Dedifferentiated amniotic fluid mesenchymal stem cell (primary cell): ENCODE measurements at regions not wholly inside any gene's neighbourhood (a gene's known extent, or its start where the extent isn't known, plus 50 kb on each side); places are given as distances from the start of the nearest gene placed in this dataset.

Source experiments
- DNase-seq: peaks from one replicate; pipeline ENCODE4 v3.0.0-alpha.2; 2016; ENCODE audit errors: extremely low spot score

- DNase-seq = no peak
These were observed 495.5 kb upstream of the CFAP20DC start for GRCh38 chr3:59545374-59545773.

DNA sequence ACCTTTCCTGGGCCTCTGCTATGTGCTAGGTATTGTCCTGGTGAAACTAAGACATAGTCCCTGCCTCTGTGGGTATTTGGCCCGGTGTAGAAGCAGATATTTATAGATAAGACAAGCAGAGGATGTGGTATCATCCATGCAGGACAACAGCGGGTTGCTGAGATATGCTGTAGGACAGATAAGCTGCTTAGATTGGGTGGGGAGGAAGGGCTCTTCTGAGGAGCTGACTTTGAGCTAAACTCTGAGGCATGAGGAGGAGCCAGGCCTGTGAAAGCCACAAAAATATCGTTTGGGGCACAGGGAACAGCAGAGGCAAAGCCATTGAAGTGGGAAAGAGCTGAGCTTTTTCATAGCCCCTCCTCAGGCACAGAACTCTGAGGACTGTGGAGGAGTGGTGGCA lies 492.5 kb upstream of the CFAP20DC start:
- no peak for DNase-seq

DNA sequence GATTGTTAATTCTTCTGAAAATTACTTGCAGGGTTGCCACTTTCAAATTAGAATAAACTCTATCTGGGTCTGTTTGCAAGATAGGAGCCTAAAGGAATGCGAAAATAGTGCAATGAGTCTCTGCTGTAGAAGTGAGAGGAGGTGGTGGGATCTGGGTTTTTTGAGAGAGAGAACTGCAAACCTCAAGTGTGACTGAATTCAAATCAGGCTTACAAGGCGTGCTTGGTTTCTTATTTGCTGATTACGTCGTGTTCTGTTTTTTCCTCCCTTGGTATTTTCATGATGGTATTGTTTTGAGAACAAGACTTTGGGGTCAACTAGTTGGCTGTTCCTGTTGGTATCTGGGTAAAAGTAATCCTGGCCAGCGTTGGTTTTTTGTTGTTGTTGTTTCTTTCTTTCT lies 490.9 kb upstream of the CFAP20DC start:
- DNase-seq = no peak

DNA sequence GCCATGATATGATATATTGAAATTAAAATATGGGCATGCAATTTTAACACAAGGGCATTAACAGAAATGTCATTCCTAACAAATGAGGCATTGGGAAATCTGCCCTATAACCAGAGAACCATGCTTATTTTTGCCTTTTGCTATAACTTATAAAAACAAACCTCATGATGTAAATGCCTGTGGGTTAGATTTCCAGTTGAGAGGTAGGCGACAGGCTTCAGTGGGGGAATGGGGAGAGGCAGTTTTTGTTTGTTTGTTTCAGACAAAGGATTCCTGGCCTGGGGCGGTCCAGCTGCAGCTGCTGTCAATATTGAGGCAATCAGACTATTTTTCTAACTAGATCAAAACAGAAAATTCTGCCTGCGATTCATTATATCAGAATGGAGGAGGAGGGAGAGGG lies 490.4 kb upstream of the CFAP20DC start:
- peak; percentile 67 for DNase-seq

DNA sequence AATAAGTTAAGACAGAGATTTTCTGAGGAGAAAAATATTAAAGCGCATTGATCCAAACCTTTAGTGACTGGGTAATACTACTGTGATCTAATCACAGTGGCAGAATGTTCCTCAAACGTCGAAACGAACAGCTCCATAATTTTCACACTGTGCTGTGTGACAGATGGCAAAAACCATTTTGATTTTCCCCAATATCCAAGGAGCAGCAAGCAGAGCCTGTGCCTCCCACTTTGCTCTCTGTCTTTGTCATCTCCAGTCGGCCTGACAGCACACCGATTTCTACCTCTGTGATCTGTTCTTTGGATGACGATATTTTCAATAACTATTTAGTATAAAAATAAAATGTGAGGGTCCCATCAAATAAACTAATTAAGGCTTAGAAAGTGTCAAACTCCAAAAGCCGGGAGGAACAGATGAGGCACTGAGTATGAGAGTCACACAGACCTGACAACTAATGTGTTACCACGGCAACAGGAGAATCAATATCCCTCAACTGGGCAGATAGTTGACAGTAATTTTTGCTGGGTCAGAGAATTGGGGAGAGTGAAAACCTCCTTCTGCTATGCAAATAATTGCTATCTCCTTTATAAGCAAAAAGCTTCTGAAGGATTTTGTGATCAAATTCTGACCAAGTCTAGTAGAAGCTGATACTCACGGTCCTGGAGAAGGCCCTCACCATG lies 489.1 kb upstream of the CFAP20DC start:
- no peak for DNase-seq

DNA sequence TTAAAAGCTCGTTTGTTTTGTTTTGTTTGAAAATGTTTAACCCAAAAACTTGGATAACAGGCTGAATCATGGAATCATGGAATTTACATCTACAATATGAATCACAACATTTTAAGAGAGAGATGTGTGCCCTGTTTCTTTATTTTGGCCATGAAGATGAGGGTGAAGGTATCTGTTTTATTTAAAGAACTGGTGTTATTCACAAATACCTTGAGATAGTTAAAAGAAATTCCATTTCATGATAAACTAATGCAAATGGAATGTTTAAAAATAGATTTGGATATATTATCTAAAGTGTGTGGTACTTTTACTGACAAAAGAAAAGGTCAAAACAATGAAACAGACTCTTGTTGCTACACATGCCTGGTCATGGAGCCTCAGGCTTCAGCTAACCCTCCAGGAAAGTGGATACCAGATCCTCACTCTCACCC lies 486.0 kb upstream of the CFAP20DC start:
- DNase-seq = no peak

GRCh38 chr3:59531994-59532393 lies 482.2 kb upstream of the CFAP20DC start:
- DNase-seq = no peak

DNA sequence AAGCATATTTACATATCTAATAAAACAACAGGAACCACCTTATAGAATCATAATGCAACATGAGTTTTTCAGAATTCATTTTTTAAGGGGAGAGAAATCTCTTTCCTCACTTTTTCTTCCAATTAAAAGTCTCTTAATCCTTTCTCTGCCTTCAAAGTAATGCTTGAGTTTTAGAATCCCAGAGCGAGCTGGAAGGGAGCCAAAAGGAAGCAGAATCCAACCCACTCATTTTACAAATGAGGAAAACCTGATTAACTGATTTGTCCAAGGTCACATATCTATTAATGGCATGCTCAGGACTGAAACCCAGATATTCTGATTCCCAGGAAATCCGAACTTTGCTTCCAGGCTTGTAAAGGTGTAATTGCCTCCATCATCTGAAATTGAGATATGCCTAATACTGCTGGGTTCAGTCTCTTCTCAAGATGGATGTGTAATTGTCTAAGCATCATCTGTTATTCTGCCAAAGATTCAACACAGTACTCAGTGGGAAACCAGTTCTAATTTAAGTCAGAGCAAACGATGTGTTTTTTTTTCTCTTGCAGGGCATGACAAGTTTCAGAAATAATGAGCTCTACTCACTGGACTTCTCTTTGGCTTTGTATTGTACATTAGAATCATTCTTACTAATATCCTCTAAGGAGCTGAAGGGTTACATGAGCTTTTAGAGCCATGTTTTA lies 481.4 kb upstream of the CFAP20DC start:
- DNase-seq = no peak

- DNase-seq = no peak
These were observed 478.4 kb upstream of the CFAP20DC start for GRCh38 chr3:59528251-59528650.

- no peak for DNase-seq
These were observed 477.7 kb upstream of the CFAP20DC start for GRCh38 chr3:59527493-59527892.

DNA sequence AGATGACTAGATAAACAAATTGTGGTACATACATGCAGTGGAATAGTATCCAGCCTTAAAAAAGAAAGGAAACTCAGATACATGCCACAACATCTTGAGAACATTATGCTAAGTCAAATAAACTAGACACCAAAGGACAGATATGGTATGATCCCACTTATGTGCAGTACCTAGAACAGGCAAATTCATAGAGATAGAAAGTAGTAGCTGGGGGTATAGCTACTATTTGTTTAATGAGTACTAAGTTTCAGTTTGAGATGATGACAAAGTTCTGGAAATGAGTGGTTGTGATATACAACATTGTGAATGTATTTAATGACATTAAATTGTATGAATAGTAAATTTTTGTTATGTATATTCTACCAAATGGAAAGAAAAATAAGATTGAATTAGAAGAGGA lies 477.2 kb upstream of the CFAP20DC start:
- no peak for DNase-seq

DNA sequence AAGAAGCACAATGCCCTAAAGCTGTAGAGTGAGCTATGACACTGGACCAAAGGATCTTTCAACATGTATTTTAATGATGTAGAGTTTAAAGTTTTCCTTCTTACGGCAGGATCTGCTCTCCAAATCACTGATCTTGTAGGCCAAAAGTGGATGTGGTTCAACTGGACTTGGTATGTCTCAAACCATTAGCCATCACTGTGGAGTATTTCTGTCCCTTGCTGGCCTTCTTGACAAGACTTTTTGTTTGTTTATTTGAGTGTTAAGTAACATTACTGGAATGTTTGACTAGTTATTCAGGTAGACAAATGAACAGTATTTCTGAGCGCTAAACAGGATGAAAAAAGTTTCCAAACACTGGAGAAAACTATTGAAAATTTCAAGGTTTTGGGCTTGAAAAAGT lies 472.7 kb upstream of the CFAP20DC start:
- DNase-seq = no peak

DNA sequence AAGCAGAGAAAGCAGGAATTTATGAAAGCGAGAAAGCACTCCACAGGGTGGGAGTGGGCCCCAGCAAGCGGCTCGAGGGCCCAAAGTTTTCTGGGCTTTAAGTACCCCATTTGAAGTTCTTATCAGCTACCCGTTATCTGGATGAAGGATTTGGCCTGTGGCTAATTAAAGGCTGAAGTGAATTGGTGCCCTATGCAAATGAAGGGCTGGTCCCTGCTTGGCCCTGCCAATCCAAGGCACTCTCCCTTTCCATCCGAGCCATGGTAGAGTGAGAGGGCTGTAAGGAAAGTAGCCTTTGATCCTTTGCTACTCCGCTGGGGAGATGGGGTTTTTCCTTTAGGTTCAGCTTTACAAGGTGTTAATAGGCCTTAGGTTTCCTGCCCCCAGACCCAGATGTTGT lies 469.3 kb upstream of the CFAP20DC start:
- no peak for DNase-seq

- no peak for DNase-seq
These were observed 468.6 kb upstream of the CFAP20DC start for GRCh38 chr3:59518283-59519055.

DNA sequence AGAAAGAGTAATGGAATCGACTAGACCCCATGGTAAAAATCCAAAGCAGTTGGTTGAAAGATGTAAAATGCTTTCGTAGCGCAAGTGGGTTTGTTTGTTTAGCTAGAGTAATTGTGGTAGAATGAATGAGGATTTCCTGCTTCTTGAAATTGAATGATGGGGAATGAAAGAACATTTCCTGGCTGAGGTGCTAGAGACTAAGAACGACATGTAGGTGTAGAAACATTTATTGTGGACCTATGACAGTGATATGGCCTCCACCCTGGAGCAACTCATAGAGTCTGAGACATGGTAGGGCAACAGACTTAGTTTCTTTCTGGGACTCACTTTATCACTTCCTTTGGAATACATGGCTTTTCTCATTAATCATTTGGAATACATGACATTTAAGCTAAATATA lies 467.6 kb upstream of the CFAP20DC start:
- no peak for DNase-seq

GRCh38 chr3:59515966-59516365 lies 466.1 kb upstream of the CFAP20DC start:
- DNase-seq = no peak

- no peak for DNase-seq
These were observed 465.1 kb upstream of the CFAP20DC start for GRCh38 chr3:59514865-59515482.

DNA sequence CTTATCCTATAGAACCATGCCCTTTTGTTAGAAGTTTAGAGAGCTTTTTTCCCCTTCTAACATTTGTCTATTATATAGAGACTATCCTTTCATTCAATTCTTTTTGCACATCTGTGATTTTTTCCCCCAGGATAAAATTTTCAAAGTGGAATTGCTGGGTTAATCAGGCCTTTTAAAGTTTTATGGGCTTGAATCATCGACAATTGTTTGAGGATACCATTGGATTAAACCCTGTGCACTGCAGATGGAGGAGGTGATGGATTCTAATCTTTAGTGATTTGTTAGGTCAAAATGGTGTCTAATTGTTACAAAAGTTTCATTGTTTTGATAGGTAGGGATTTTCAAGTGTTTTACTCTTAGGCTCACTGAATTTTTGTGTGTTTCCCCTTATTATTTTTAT lies 463.7 kb upstream of the CFAP20DC start:
- DNase-seq = no peak

DNA sequence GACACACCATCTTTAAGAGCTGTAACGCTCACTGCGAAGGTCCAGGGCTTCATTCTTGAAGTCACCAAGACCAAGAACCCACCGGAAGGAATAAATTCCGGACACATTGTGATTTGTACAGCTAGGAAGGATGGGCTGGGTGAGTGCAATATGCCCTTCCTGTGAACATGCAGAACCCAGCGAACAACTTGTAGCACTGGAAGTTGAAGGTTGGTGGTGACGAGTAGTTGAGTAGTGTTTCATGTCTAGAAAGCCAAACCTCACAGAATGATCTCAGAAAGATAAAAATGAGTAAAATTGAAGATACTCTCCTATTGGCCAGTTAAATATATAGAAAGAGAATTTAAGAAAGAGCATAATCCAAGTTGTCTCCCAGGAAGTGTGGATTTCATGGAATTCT lies 462.2 kb upstream of the CFAP20DC start:
- DNase-seq = no peak

DNA sequence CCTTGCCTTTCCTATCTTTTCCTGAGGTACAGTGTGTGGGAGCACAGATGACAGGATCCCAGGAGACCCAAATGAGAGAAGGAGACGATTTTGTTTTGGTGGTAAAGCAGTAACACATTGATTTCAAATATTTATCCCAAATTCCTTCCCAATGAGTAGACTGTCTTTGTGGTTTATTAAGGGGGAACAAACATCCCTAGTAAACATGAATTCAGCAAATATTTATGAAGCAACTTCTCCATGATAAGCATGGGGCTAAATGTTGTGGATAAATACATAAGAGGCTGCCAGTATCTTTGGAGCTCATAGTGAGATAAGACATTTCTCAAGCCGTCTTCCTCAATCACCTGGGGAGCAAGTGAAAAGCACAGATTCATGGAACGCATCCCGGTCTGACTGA lies 460.8 kb upstream of the CFAP20DC start:
- DNase-seq = no peak

DNA sequence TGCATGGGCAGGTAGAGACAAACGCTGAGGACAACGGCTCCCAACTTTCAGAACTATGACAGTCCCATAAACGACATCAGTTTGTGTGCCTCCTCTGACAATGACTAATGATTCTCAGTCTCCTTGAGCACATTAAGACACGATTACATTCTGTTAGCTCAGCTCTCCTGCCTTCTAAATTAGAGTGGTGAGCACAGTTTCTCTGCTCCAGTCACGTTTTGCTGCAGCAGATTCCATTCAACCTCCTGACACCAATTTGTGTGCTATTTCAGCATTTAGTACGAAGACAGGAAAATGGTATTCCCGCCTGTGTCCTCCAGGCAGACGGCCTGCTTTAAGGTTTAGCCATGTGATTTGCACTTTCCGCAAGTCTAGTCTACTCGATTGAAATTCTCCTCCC lies 458.4 kb upstream of the CFAP20DC start:
- DNase-seq = no peak

GRCh38 chr3:59506191-59506590 lies 456.4 kb upstream of the CFAP20DC start:
- no peak for DNase-seq

- no peak for DNase-seq
These were observed 453.6 kb upstream of the CFAP20DC start for GRCh38 chr3:59503441-59503840.
